ENCODE measurements at regions not wholly inside any gene's neighbourhood (a gene's known extent, or its start where the extent isn't known, plus 50 kb on each side); places are given as distances from the start of the nearest gene placed in this dataset.
"Not testable (repeated sequence)": the region's sequence is repeated elsewhere in the genome, so short reads cannot be mapped to it uniquely, and the experiment has no call there.

DNA sequence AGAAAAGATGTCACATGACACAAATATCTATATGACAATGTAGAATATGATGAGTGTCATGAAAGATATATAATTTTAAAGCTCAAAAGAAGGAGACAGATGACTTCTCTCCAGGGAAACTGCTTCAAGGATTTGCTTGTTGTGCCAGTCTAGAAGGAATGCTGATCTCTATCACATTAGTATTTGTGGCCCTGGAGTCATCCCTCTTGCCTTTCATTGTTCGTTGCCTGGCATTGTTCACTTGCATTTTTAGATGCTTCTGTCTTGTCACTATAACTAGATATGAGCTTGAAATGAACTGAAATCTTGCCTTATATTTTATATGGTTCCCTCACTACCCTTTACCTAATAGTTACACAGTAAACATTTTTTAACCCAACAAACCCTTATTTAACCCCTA is 207.5 kb downstream of the ZNF608 start:
- DNase-seq: no peak

DNA sequence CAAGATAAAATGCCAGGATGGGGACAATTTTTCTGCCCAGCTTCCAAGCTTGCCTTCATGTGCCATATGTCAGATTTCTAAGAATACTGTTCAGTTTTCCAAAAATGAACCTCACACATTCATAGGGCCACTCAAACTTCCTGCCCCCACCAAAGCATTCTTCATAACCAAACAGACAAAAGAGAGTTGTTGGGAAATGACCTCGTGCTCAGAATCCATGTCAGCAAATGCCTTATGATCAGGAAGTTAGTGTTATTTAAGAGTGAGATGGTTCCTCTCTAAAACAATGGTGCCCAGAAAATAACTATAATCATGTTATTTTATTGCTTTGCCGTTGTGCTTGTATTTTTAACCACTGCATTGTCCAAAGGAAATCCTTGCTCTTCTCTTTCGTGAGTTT is 208.2 kb downstream of the ZNF608 start:
- no peak for DNase-seq

GRCh38 chr5:124537522-124537921 is 208.9 kb downstream of the ZNF608 start:
- DNase-seq: no peak

DNA sequence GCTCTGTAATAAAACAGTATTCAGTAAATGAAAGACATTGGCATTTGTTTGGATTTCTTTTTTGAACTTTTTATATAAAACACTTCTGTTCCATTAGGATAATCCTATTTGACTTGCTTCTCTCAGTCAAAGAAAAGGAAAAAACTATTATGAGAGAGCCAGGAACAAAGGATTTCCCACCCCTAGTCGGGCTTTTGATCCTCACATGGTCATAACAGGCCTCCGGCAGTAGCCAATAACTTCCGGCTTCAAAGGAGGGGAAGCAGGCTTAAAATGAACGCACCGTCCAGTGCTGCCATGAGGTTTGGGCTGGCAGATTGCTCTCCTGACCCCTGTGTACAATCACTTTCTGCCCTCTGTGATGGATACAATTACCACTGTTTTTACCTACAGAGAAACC is 209.3 kb downstream of the ZNF608 start:
- no peak for DNase-seq

DNA sequence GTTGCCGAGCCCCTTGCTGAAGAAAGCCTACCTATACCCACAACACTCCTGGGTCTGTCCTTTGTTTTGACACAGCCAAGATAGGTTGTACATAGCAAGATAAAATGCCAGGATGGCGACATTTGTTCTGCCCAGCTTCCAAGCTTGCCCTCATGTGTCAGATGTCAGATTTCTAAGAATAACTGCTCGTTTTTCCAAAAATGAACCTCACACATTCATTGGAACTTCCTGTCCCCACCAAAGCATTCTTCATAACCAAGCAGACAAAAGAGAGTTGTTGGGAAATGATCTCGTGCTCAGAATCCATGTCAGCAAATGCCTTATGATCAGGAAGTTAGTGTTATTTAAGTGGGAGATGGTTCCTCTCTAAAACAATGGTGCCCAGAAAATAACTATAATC is 210.1 kb downstream of the ZNF608 start:
- no peak for DNase-seq

DNA sequence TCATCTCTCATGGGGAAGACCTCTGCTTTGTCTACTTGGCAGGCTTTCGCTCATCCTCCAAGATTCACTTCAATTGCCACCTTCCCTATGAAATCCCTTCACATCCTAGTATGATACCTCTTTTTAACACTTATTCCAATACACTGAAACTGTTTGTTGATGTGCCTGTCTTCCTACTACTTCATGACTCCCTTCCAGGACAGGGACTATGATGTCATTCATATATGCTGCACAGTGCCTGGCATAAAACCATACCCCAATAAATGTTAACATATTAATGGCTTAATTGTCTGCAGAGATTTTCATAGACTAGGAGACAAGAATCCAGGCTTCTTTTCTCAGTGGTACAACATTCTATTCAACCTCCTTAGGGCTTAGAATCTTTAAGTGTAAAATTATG is 215.5 kb downstream of the ZNF608 start:
- DNase-seq: no peak

DNA sequence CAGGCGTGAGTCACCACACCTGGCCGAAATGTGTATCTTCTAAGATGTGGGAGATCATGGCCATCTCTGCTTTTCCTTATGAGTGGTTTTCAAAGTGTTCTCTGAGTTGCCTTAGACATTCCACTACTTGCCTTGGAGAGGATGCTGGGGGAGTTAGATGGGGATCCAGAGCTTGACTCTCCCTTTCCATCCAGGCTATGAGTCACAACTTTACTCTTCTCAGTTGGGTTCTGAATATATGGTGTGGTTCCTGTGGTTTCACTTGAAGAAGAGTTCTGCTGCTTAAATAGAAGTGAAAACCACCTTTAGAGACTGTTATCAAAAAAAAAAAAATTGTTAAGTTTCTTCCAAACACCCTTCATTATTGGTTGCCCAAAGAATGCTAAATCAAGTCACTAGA is 217.6 kb downstream of the ZNF608 start:
- DNase-seq: peak; percentile 69

DNA sequence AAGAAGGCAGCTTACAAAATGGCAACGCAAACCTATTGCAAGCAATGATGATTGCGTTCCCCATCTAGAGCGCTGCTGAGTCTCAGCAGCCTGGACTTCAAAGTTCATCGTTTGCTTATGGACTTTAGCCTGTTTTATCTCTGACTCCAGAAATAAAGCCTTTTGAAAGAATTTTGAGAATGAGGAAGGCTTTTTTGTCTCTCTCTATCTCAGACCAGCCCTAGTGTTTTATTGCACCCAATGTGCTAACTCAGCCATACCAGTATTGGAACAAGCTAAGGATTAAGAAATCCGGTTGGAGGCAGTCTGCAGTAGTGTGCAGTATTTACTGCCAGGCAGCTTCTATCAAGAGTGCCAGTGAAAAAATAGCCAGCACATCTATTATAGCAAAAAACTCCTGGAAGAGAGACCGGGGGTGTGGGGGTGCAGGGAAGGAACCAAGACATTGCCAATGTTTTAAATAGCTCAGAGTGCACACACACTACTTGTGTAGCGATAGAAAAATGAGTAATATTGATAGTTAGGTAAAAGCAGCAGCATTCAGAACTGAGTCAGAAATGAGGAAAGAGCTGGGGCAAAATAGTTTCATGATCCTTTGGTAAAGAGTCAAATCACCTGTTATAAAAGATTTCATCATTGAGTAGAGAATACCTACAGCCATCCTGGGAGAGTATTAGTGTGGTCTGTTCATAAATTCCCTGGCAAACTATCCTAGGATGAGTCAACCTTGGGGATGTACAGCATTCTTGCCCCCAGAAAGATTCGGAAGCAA is 219.0 kb downstream of the ZNF608 start:
- DNase-seq: peak; percentile 17

DNA sequence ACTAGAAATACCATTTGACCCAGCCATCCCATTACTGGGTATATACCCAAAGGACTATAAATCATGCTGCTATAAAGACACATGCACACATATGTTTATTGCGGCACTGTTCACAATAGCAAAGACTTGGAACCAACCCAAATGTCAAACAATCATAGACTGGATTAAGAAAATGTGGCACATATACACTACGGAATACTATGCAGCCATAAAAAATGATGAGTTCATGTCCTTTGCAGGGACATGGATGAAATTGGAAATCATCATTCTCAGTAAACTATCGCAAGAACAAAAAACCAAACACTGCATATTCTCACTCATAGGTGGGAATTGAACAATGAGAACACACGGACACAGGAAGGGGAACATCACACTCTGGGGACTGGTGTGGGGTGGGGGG is 220.4 kb downstream of the ZNF608 start:
- not testable (repeated sequence) for DNase-seq

- no peak for DNase-seq
Observed at GRCh38 chr5:124524552-124525232, 221.7 kb downstream of the ZNF608 start.

DNA sequence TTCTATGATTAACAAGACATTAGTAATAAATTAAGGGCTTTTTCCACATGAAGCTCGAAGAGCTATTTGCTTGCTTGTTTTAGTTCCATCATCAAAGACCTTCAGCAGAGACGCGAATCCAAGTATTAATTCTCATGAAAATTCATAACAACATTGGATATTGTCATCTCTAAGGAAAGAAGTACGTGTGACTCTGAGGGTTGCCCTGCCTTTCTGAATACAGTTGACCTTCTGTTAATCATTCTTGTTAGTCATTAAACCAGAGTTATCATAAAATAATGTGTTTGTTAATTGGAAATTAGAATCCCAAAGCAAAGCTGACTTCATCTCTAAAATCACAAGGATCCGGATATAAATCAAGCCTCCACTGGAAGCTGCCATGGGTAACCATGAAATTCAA is 222.5 kb downstream of the ZNF608 start:
- DNase-seq: no peak

DNA sequence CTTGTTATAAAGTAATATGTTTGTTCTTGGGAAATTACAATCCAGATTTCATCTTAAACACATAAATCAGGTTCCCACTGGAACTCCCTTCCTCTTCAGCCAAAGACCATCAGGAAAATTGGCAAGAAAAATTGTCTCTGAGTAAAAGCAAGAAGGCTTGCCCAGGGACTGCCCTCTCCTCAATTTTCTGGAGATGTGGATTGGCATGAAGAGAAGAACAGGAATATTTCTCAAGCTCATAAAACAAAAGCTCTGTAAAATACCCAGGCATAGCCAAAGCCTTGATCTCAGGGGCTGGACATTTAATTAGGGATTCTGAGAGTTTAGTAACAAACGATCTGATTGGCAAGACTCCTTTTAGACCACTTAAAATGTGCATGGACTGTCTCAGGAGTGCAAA is 223.4 kb downstream of the ZNF608 start:
- no peak for DNase-seq

DNA sequence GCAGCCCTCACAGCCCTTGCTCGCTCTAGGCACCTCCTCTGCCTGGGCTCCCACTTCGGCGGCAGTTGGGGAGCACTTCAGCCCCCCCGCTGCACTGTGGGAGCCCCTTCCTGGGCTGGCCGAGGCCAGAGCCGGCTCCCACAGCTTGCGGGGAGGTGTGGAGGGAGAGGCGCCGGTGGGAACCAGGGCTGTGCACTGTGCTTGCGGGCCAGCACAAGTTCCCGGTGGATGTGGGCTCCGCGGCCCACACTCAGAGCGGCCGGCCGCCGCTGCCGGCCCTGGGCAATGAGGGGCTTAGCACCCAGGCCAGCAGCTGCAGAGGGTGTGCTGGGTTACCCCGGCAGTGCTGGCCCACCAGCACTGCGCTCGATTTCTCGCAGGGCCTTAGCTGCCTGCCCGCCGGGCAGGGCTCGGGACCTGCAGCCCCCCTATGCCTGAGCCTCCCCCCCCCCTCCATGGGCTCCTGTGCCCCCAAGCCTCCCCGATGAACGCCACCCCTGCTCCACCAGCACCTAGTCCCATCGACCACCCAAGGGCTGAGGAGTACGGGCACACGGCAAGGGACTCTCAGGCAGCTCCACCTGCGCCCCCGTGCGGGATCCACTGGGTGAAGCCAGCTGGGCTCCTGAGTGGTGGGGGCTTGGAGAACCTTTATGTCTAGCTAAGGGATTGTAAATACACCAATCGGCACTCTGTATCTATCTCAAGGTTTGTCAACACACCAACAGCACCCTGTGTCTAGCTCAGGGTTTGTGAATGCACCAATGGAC is 224.8 kb downstream of the ZNF608 start:
- DNase-seq: no peak

DNA sequence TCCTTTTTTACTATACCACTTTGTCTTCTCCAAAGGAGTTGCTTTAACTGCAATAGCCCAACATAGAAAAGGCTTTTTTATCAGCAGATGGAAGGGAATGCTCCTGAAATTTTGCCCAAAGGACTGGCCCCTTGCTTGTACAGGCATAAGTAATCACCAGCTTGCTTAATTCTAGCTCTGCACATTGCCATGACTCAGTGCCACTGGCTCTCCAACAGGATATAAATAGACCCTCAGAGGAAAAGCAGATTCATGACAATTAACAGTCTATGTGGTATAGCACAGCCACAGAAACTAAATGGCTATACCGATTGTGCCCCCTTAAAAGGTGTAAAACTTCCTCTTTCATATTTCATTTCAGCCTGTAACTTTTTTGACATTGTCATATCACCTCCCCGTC is 227.0 kb downstream of the ZNF608 start:
- DNase-seq: peak; percentile 87

GRCh38 chr5:124516567-124516966 is 229.9 kb downstream of the ZNF608 start:
- DNase-seq: no peak

GRCh38 chr5:124515497-124516245 is 230.8 kb downstream of the ZNF608 start:
- peak; percentile 30 for DNase-seq

DNA sequence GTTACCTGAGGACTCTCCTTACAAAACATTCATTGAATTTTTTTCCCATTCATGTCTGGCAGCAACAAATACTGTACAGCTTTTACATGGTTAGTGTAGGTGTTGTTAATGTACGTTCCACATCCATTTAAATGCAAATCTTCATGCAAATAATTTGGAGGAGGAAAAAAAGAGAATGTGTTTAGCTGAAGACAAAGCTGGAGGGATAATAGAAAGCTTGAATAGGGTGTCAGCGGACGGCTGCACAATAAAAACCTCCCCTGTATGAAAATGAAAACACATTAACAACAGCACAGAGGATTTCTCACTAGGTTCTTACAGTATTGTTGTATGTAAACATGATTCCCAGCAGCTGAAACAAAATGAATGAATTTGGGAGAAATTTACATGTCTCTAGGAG is 231.5 kb downstream of the ZNF608 start:
- no peak for DNase-seq

GRCh38 chr5:124512952-124513632 is 233.3 kb downstream of the ZNF608 start:
- DNase-seq: no peak

DNA sequence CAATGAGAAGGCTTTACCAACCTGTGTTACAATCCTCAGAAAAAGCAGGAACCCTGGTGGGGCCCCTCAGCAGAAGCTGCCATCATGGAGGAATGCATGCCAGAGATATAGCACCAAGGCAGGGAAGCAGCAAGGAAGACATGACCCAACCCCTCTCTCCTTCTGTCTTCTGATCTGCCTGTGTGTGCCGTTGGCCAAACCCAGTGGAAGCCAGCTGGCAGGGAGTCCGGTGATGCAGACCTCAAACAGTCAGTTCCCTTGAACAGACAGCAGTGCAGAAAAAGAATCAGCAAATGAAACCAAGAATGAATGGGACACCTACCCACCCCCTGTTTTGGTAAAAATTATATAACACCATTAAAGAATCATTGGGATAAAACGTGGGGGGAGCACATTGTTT is 234.2 kb downstream of the ZNF608 start:
- no peak for DNase-seq

DNA sequence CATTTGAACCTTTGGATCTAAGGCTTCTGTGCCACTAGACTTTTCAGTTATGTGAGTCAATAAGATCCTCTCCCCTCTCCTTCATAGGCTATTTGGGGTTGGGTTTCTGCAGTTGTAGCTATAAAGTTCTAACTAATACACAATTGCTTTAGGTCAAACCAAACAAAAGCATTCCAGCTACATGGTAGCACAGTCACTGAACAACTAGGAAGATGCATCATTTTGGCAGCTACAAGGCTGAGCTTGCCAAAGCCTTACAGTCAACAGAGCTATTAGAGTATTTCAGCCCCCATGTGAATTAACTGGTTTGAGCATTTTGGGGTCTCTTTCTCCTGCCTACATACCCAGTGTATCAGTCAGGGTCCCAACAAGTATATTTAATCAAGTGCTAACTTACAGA is 234.6 kb downstream of the ZNF608 start:
- no peak for DNase-seq

- no peak for DNase-seq
Observed at GRCh38 chr5:124507688-124508087, 238.8 kb downstream of the ZNF608 start.

DNA sequence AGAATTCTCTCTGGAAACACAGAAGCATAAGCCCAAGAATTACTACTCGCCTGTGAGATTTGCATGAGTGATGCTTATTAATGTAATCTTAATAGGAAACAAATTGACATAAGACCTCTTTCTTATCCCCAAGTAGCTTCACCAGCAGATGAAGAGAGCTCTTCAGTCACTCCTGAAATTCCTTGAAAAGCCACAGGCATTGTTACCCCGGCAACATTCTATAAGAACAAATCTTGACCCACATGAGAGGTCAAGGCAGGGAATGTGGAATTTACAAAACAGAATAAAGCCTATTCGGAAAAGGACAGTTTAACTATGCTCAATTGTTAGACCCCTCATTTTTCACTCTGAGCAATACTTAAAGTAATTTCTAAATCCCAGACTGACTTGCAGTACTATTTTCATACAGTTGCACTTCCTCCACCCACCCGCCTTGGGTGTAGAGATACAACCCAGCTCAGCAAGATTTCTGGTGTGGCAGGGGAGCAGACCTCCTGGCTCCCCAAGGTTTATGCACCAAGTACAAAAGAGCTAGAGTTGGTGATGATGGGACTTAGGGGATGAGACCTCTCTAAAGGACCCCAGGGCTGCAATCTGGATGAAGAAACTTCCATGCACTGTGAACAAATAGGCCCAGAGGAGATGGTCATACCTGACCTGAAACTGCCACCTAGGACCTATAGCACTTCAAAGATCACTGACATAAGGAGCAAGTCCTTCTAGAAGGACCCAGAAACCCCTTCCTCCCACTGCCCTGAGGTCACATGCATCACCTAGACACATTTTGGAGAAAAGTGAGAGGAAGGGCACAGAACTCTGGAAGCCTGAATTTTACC is 242.1 kb downstream of the ZNF608 start:
- DNase-seq: peak; percentile 55

All from fibroblast of upper back skin (primary cell).